ENCODE measurements at regions not wholly inside any gene's neighbourhood (a gene's known extent, or its start where the extent isn't known, plus 50 kb on each side); places are given as distances from the start of the nearest gene placed in this dataset.

DNA sequence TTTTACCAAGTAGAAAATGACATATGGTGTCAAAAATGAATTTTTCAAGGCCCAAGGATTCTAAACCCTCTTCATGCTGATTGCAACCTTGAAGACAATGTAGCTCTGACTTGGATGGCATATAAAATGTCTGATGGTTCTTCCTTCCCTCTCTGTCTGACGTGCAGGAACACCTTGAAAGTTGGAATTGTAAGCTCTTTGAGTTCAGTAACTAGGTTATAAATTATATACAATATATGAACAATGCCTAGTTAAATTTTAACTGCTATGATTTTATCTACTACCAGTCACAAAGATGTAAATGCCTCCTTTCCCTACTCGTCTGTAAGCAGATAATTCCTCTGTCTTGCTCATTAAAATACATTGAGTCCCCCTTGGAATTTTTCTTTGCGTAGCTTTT lies 89.5 kb upstream of the TMEM17 start:
- no peak for DNase-seq

DNA sequence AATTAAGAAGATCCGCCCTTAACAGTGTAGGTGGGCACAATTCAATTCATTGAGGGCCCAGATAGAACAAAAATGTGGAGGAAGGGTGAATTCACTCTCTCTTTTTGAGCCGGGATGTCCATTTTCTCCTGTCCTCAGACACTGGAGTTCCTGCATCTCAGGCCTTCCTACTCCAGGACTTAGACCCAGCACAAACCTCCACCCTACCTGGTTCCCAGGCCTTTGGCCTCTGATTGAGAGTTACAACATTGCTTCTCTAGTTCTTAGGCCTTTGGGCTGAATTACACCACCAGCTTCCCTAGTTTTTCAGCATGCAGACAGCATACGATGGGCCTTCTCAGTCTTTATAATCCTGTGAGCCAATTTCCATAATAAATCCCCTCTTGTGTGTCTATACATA lies 87.8 kb upstream of the TMEM17 start:
- peak; percentile 57 for DNase-seq

DNA sequence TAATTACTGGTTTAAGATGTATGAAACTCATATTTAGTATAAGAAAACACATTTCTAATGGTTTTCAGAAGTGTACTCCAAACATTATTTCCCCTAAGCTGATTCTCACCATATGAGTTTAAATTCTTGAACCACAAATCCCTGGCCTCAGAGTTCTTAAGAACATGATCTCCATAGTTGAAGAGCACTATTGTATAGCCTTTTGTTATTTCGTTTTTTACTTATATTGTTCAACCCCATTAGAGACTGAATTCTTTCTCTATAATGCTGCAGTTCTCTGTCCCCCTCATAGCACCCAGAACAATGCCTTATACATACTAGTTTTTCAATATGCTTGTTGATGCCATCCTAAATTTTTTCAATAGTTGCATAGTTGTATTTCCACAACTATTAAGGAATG lies 85.5 kb upstream of the TMEM17 start:
- no peak for DNase-seq

DNA sequence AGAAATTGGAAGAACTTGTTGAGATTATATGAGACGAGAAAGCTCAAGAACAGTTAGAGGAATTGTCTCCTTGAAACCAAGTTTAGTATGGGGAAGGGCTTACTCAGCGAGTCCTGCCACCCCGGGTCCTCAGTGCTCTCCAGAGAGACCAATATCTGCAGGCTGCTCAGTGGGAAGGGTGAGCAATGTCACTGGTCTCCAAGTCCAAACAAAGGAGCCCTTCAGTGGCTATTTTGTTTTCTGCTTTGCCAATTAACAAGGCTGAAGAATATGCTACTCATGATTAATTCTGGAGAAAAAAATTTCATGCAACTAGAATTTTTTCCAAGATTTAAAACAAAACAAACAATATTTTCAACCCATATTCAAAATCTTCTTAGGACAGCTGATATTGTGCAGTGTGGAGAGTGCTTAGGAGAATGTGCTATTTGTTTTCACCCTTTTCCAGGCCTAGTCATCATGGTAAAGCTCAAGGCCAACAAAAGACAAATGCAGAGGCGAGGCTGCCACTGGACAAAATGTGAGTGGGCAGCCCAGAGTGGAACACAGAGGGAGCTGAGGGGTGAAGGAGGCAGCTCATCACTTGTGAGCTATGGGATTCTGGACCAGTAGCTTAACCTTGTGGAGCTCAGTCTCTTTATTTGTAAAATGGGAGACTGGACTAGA lies 83.8 kb upstream of the TMEM17 start:
- no peak for DNase-seq

DNA sequence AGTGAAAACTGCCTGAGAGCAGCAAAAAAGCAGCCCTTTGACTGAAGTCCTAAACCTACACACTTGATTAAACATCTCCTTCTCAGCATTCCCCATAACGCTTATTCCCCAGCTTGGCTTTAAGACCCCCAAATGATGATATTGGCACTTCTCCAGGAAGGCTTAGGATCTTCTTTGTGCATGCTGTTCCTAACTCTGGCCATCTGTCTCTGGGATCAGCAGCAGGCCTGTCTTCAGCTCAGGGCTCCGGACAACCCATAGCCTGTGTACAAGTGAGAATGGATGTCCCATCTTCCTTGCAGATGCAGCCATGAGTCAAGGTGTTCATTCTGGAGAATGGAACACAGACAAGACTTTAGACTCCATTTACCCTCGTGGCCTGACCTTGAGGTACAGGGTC lies 81.6 kb upstream of the TMEM17 start:
- DNase-seq, result peak; percentile 98

DNA sequence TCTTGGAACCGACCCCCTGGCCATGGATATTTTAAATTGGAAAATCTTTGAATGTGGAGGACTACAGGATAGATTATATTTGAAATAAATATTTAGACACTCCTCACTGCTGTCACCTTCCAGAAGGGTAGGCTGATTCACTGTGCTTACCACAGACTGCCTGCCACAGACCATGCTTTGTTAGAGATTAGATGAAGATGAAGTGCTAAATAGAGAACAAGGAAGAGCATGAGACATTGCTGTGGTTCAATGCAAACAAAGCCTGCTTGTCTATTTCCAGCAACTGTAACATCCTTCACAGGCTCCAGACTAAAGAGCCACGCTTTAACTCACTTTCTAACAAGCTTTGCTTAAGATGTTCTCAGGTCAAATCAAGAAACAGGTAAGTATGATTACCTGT lies 81.0 kb upstream of the TMEM17 start:
- DNase-seq, result peak; percentile 33

DNA sequence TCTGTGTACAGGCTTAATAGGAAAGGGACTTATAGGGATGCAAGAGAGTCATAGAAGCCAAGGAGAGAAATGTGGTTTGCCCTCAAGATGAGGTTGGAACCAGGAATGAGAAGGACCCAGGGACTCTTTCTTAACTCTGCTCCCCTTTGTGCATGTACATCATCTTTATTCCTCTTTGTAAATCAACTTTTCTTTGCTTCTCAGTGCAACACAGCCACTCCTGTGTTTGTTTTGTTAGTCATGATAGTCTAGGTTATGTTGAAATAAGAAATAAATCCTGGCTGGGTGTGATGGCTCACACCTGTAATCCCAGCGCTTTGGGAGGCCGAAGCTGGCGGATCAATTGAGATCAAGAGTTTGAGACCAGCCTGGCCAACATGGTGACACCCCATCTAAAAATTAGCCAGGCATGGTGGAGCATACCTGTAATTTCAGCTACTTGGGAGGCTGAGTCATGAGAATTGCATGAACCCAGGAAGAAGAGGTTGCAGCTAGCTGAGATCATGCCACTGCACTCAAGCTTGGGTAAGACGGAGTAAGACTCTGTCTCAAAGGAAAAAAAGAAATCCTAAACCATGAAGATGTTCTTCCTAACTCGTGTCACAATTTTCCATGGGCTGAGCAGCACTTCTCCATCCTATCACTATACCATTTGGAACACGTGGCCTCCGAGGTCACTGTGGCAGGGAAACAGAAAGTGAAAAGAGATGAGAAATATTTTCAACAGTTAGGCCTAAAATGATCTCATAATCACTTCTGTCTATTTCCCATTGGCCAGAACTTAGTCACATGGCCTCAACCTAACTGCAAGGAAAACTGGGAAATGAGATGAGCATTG lies 73.0 kb upstream of the TMEM17 start:
- DNase-seq, result no peak

DNA sequence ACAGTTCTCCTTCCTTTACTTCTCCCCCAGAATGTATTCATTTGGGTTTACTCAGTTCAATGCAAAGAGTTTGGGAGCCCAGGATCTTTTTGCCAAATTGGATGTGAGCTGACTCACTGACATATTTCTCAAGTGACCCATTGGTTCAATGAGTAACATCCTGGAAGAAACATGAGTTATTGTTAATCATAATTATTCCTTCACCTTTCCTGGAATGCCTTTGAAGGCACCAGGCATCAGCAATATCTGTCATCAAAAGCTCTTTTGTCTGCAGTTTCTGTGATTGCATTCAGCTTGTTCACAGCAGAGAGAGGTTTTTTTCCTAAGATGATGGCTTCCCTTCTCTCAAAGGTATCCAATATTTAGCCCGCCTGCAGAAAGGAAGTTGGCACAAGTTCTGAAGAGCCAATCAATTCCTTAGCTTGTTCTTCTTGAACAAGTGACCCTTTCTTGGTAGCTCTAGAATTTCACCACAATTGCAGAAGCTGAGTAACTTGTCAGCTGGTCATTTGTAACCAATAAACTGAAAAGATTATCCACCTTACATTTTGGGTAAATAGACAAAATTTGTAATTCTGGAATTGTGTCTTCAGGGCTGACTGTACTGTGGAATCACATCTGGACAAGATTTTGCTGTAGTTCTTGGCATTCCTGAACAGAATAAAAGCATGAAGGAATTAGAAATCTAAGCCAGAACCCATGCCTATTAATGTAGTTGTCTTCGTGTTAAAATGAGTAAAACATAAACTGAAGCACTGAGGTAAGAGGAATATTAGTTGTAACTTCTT lies 72.2 kb upstream of the TMEM17 start:
- DNase-seq, result no peak

DNA sequence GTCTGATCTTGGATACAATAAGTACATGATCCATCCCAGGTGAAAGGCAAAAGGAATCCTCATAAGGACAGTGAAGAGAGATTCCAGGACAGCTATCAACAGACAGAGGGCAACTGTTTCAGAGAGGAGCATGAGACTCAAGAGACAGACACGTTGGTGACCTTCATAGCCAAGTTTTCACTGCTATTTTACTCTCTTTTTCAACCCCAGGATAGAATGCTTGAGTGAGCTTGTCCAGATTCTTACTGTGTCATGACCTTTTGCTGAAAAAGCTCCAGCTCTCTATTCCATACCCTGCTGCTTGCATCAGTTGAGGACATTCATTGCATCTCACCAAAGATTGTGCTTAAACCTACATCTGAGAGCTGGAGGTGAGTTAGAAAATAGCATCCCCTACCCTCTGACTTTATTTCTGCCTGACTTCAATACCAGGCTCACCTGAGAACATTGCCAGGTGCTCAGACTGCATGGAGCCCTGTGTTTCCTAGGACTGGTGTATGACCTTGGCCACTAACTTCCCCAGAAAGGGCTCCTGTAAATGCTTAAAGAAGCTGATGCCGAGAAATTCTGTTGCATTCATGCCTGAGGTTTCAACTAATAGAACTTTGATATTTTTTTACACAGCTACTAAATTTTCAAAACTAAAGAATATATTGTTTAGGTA lies 70.4 kb upstream of the TMEM17 start:
- no peak for DNase-seq

DNA sequence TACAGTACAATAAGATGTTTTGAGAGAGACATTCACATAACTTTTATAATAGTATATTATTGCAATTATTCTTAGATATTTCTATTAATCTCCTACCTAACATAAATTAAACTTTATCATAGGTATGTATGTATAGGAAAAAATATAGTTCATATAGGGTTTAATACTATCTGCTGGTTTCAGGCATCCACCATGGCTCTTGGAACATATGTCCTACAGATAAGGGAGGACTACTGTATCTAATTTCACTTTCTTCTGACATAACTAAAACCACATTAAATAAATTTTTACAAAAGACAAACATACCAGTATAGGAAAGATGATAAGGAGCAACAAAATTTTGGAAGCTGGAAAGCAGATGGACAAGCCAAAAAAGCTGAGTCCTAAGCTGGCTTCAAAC lies 67.9 kb upstream of the TMEM17 start:
- DNase-seq, result no peak

DNA sequence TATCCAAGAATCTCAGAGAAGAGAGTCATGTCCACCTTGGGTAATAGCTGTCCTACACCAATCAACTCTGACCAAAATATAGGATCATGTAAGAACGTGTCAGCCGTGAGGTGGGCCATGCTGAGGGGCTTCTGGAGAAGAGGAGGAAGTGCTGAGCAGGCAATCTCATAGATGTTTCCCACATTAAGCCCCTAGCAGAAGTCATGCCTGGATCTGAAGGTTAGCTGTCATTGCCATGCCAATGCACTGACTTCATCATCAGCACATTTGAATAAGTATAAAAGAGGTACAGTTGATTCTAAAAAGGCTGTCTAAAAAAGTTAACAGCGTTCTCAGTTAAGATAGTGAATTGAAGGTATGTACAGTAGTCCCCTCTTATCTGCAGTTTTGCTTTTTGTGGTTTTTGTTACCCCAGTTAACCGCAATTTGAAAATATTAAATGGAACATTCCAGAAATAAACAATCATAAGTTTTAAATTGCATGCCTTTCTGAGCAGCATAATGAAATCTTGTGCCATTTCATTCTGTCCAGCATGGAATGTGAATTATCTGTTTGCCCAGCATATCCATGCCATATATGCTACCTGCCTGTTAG lies 67.2 kb upstream of the TMEM17 start:
- DNase-seq, result no peak

DNA sequence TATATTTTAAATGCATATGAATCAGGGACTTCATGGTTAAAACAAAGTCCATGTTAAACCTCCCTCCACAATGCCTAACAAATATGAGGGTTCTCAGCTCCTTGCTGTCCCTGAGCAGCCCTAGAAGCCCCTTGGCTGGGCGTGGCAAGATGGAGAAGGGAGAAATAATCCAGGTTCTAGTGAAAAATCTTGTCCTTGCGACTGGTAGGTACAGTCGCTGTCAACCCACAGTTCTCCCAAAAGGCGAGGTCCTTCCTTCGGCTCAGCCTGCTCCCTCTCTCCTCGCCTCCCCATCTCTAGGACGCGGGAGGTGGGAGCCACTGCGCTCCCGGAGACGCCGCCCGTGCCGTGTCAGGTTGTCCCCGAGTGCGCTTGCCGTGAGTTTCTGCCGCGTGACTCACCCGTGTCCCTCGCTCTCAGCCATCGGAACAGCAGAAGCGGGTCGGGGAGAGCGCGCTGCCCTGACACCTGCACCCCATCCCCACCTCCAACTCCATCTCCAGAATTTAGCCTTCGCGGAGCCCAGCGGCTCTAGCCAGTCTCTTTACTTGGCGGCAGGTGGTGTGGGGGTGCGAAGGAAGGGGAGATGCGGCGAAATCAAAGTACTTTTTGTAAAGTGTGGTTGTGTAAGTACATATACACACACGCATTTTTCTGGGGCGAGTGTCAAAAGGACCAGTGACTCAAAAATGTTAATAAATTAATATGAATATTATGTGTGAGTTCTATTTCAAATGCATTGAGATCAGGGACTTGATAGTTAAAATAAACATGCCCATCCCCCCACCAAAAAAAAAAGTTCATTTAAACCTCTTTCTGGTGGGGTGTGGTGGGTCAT lies 65.1 kb upstream of the TMEM17 start:
- DNase-seq, result no peak

DNA sequence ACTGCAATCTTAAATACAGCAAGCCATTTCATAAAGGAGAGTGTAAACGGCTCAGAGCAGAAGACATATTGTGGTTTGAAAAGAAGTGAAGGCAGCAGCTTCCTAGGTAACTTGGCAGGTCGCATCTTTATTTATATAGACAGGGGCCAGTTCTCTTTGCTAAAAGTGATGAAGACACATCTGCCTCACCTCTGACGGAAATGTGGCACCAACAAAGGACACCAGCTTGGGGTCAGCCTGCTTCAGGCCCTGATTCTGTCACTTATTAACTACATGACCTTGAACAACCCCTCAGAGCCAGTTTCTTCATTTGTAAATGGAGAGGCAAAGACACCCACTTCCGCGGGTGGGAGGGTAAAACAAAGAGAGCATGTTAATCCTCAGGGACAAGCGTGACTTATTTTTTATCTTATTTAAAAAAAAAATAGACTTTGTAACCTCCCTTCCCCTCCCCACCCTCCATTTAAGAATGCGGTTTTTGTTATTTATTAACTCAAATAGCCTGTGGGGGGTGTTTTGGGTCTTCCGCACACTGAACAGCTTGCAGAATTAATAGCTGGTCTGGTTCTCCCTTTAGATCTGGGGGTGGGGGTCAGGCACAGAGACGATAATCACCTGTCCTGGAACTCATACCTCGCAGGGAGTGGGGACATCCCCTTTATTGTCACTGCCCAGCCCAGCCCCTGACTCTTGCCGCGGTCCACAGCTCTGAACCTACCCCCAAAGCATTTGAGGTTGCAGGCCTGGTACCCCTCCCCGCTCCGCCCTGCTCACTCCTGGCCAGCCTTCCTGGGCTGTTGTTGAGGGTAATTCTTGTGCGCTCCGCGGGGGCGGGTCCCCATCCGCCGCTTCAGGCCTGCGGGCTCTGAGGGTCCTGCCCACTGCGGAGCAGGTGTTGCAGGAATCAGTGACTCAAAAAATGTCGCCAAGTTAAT lies 64.2 kb upstream of the TMEM17 start:
- no peak for DNase-seq

DNA sequence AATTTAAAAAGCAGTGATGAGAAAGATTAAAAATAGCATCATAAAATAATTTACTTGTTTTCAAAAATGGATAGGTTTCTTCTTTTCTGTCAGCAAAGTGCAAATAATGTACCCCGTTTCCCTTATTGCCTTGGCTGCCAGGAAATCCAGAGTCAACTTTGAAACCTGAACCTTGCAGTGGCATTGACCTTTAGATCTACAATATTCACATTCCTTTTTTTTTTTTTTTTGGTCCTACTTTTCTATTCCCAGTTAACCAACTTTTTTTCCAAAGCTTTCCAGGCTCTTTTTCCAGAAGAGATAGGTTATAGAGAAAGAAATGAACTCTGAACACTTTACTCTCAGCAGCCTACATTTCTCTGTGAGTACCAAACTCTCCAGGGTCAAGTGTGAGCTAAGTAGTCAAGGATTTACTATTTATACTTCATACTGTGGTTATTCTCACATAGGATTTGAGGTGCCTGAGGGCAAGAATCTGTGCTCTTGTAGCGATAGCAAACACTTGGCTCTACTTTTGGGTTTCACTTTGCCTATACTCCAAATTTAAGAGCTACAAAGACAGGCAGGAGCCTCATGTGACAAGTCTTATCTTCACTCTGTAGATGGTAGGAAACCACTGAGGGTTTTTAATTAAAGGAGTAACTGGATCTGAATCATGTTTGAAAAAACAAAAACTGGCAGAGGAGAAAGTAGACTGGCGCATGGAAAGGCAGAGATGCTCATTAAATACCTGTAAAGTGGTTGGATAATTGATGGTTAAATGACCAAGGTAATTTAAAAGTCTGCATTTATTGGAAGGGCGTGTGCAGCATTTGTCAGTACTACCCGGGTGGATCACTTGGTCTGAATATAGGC lies 63.2 kb upstream of the TMEM17 start:
- no peak for DNase-seq

DNA sequence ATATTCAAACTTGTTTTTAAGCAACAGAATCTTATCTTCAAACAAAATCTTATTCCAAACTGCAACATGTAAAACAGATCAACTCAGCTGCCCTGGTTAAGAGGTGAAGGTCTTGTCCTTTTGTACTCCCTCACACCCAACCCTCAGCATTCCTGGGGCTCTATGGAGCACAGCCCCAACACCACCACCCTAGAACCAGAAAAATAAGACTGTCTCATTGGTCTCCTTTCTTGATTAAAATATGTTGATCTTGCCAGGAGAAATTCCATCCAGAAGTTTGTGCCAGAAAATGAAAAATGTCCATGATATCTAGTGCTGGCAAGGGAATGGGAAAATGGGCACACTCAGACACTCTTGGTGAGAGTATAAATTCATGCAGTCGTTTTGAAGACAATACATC lies 62.1 kb upstream of the TMEM17 start:
- DNase-seq, result no peak

DNA sequence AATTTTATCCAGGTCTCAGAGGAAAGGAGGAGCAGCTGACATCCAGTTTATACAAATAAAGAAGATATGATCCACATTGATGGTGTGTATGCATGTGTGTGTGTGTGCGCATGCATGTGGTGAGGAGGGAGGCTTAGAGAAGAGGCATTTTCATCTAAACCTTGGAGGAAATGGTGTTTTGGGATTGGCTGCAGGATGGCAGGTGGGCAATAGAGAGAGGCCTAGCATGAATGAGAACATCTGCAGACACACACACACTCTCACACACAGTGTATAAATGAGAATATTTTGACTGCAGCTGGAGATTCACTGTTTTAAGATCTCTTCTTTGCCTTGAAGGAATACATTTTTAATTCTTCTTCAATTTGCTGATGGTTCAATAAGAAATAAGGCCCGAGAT lies 61.7 kb upstream of the TMEM17 start:
- no peak for DNase-seq

DNA sequence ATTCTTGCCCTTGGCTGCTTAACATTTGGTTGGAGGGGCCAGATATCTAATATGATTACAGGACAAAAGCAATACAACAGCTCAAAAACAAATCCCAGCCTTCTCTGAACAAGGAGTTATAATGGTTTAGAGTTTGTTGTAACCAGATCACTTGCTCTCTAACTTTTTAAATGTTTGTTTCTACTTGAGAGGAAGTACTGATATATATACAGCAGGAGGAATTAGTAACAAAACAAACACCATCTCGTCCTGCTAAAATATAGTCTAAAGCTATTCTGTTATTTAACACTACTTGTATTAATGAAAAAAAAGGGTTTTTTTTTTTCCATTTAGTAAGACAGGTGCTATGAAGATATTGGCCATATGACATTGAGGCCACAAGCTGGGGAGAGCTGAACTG lies 60.9 kb upstream of the TMEM17 start:
- no peak for DNase-seq

DNA sequence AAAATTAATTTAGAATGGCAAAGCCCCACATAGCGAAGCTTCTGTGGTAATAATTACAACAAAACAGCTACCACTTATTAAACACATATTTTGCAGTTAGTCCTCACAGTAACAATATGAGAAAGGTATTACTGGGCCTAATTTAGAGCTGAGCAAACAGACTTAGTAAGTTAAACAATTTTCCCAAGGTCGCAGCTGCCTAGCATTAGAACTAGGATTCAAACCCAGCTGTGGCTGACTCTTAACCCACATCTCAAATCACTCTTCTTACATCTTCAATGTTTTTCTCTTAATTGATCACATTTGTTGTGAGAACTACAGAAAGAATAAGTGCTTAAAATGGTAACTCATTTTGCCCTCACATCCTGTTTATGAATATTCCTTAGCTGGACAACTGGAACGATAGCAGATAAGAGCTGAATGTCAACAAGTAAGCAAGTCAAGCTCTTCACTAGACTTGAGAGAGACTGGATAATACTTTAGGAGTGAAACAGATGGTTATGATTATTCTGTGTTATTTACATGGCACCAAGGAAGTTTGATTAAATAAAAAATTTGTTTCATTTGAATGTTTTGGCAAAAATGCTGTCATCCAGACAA lies 59.4 kb upstream of the TMEM17 start:
- no peak for DNase-seq

DNA sequence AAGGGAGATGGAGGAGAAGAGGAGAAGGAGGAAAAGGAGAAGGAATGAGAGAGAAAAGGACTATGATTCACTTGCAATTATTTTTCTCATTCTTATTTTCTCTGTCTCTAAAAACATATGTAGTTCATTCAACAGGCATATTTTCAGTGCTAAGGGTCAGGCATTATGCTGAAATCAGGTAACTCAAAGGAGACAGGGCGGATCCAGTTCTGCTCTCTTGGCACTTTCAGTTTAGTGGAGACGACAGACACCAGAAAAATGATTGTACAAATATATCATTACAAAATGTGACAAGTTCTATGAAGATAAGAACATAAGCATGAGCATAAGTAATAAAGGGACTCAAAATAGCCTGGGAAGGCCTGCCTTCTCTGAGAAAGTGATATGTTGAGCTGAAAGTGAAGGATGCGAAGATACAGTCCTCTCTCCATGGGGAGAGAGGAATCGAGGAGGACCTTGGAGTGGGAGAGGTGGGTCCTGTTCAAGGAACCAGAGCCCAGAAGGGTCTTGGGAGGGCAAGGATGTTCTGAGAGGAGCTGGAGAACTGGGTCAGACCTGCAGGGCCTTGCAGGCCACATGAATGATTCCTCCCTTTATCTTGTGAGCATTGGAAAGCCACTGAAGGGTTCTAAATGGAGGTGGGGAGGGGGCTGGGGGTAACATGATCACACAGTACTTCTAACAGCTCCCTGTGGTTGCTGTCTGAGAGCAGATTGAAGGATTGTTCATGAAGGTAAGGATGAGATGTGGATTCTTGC lies 58.6 kb upstream of the TMEM17 start:
- DNase-seq, result no peak
